ENCODE measurements at regions not wholly inside any gene's neighbourhood (a gene's known extent, or its start where the extent isn't known, plus 50 kb on each side); places are given as distances from the start of the nearest gene placed in this dataset.
"Not testable (repeated sequence)": the region's sequence is repeated elsewhere in the genome, so short reads cannot be mapped to it uniquely, and the experiment has no call there.

GRCh38 chr3:157902680-157903079 lies 203.5 kb downstream of the SHOX2 start:
- not testable (repeated sequence) for H3K27me3 ChIP-seq (ENCODE audit: control insufficient read depth, insufficient read depth, low read length); H3K4me1 ChIP-seq (ENCODE audit: control insufficient read depth, insufficient read depth, low read length); H3K9me3 ChIP-seq (ENCODE audit: control insufficient read depth, low read depth, low read length); H3K36me3 ChIP-seq (ENCODE audit: control insufficient read depth, insufficient read depth, low read length); DNase-seq; H3K4me3 ChIP-seq (ENCODE audit: low read length); H3K27ac ChIP-seq (ENCODE audit: low read length)
- 94% methylated on average over 2 of the region's 4 CpGs for WGBS (ENCODE audit: insufficient coverage, low lambda C conversion rate)

- H3K4me1 ChIP-seq (ENCODE audit: control insufficient read depth, insufficient read depth, low read length), result no peaks in the 10 kb centered on the region
- no peaks in the 10 kb centered on the region for H3K9me3 ChIP-seq (ENCODE audit: control insufficient read depth, low read depth, low read length)
- no peak overlapping the region for H3K27ac ChIP-seq (ENCODE audit: low read length)
- H3K27me3 ChIP-seq (ENCODE audit: control insufficient read depth, insufficient read depth, low read length), result no peaks in the 10 kb centered on the region
- DNase-seq, result no peak
- H3K4me3 ChIP-seq (ENCODE audit: low read length), result no peak overlapping the region
- no peaks in the 10 kb centered on the region for H3K36me3 ChIP-seq (ENCODE audit: control insufficient read depth, insufficient read depth, low read length)
- WGBS (ENCODE audit: insufficient coverage, low lambda C conversion rate), result no CpG with 5 or more reads among the region's 1 CpG
Measured at GRCh38 chr3:157888040-157888439, 218.2 kb downstream of the SHOX2 start.

- no peak overlapping the region for H3K4me3 ChIP-seq (ENCODE audit: low read length)
- no peak overlapping the region for H3K27ac ChIP-seq (ENCODE audit: low read length)
- no peaks in the 10 kb centered on the region for H3K27me3 ChIP-seq (ENCODE audit: control insufficient read depth, insufficient read depth, low read length)
- no peaks in the 10 kb centered on the region for H3K9me3 ChIP-seq (ENCODE audit: control insufficient read depth, low read depth, low read length)
- H3K36me3 ChIP-seq (ENCODE audit: control insufficient read depth, insufficient read depth, low read length), result no peaks in the 10 kb centered on the region
- no CpG with 5 or more reads among the region's 2 CpGs for WGBS (ENCODE audit: insufficient coverage, low lambda C conversion rate)
- H3K4me1 ChIP-seq (ENCODE audit: control insufficient read depth, insufficient read depth, low read length), result no peaks in the 10 kb centered on the region
- no peak for DNase-seq
Measured at GRCh38 chr3:157876556-157876955, 229.7 kb downstream of the SHOX2 start.

- DNase-seq, result no peak
- Histone ChIP-seq H3K36me3 (ENCODE audit: control insufficient read depth, insufficient read depth, low read length) (no peaks in the 10 kb centered on the region), H3K4me1 (ENCODE audit: control insufficient read depth, insufficient read depth, low read length) (no peaks in the 10 kb centered on the region), H3K27ac (ENCODE audit: low read length) (no peak overlapping the region), H3K4me3 (ENCODE audit: low read length) (no peak overlapping the region), H3K27me3 (ENCODE audit: control insufficient read depth, insufficient read depth, low read length) (no peaks in the 10 kb centered on the region), H3K9me3 (ENCODE audit: control insufficient read depth, low read depth, low read length) (no peaks in the 10 kb centered on the region)
- WGBS (ENCODE audit: insufficient coverage, low lambda C conversion rate), result no CpG with 5 or more reads among the region's 1 CpG
Measured at GRCh38 chr3:157872902-157873301, 233.3 kb downstream of the SHOX2 start.

GRCh38 chr3:157871838-157872460 lies 234.3 kb downstream of the SHOX2 start:
- no peak overlapping the region for H3K4me3 ChIP-seq (ENCODE audit: low read length)
- WGBS (ENCODE audit: insufficient coverage, low lambda C conversion rate), result no CpG with 5 or more reads among the region's 3 CpGs
- no peak for DNase-seq

GRCh38 chr3:157871248-157871647 lies 235.0 kb downstream of the SHOX2 start:
- no peaks in the 10 kb centered on the region for H3K4me1 ChIP-seq (ENCODE audit: control insufficient read depth, insufficient read depth, low read length)
- no peak overlapping the region for H3K27ac ChIP-seq (ENCODE audit: low read length)
- WGBS (ENCODE audit: insufficient coverage, low lambda C conversion rate), result 93% methylated on average over 3 of the region's 7 CpGs
- H3K4me3 ChIP-seq (ENCODE audit: low read length), result no peak overlapping the region
- no peak for DNase-seq
- H3K27me3 ChIP-seq (ENCODE audit: control insufficient read depth, insufficient read depth, low read length), result no peaks in the 10 kb centered on the region
- H3K9me3 ChIP-seq (ENCODE audit: control insufficient read depth, low read depth, low read length), result no peaks in the 10 kb centered on the region
- no peaks in the 10 kb centered on the region for H3K36me3 ChIP-seq (ENCODE audit: control insufficient read depth, insufficient read depth, low read length)

More at GRCh38 chr3:157871838-157872460, 234.3 kb downstream of the SHOX2 start:
- Histone ChIP-seq H3K9me3 (ENCODE audit: control insufficient read depth, low read depth, low read length) (no peaks in the 10 kb centered on the region), H3K4me1 (ENCODE audit: control insufficient read depth, insufficient read depth, low read length) (no peaks in the 10 kb centered on the region), H3K27me3 (ENCODE audit: control insufficient read depth, insufficient read depth, low read length) (no peaks in the 10 kb centered on the region), H3K36me3 (ENCODE audit: control insufficient read depth, insufficient read depth, low read length) (no peaks in the 10 kb centered on the region), H3K27ac (ENCODE audit: low read length) (no peak overlapping the region)

GRCh38 chr3:157868946-157869345 lies 237.3 kb downstream of the SHOX2 start:
- H3K4me3 ChIP-seq (ENCODE audit: low read length), result no peak overlapping the region
- no peaks in the 10 kb centered on the region for H3K36me3 ChIP-seq (ENCODE audit: control insufficient read depth, insufficient read depth, low read length)
- no peak overlapping the region for H3K27ac ChIP-seq (ENCODE audit: low read length)
- no peaks in the 10 kb centered on the region for H3K4me1 ChIP-seq (ENCODE audit: control insufficient read depth, insufficient read depth, low read length)
- H3K9me3 ChIP-seq (ENCODE audit: control insufficient read depth, low read depth, low read length), result no peaks in the 10 kb centered on the region
- no peaks in the 10 kb centered on the region for H3K27me3 ChIP-seq (ENCODE audit: control insufficient read depth, insufficient read depth, low read length)
- no peak for DNase-seq
- WGBS (ENCODE audit: insufficient coverage, low lambda C conversion rate), result no CpG with 5 or more reads among the region's 2 CpGs

- no peak for DNase-seq
- Histone ChIP-seq H3K9me3 (ENCODE audit: control insufficient read depth, low read depth, low read length) (no peaks in the 10 kb centered on the region), H3K4me3 (ENCODE audit: low read length) (no peak overlapping the region), H3K27ac (ENCODE audit: low read length) (no peak overlapping the region), H3K27me3 (ENCODE audit: control insufficient read depth, insufficient read depth, low read length) (no peaks in the 10 kb centered on the region), H3K36me3 (ENCODE audit: control insufficient read depth, insufficient read depth, low read length) (no peaks in the 10 kb centered on the region), H3K4me1 (ENCODE audit: control insufficient read depth, insufficient read depth, low read length) (no peaks in the 10 kb centered on the region)
- no CpG with 5 or more reads among the region's 1 CpG for WGBS (ENCODE audit: insufficient coverage, low lambda C conversion rate)
Measured at GRCh38 chr3:157868196-157868595, 238.0 kb downstream of the SHOX2 start.

GRCh38 chr3:157865352-157866000 lies 240.7 kb downstream of the SHOX2 start:
- Histone ChIP-seq H3K4me1 (ENCODE audit: control insufficient read depth, insufficient read depth, low read length) (no peaks in the 10 kb centered on the region), H3K27ac (ENCODE audit: low read length) (no peak overlapping the region), H3K9me3 (ENCODE audit: control insufficient read depth, low read depth, low read length) (no peaks in the 10 kb centered on the region), H3K36me3 (ENCODE audit: control insufficient read depth, insufficient read depth, low read length) (no peaks in the 10 kb centered on the region), H3K27me3 (ENCODE audit: control insufficient read depth, insufficient read depth, low read length) (no peaks in the 10 kb centered on the region), H3K4me3 (ENCODE audit: low read length) (no peak overlapping the region)
- no peak for DNase-seq
- WGBS (ENCODE audit: insufficient coverage, low lambda C conversion rate), result 80% methylated on average over 1 of the region's 9 CpGs

- 74% methylated on average over 2 of the region's 4 CpGs for whole genome bisulfite sequencing (ENCODE audit: insufficient coverage, low lambda C conversion rate)
- no peaks in the 10 kb centered on the region for H3K4me1 ChIP-seq (ENCODE audit: control insufficient read depth, insufficient read depth, low read length)
- DNase-seq, result no peak
- no peaks in the 10 kb centered on the region for H3K27me3 ChIP-seq (ENCODE audit: control insufficient read depth, insufficient read depth, low read length)
- no peaks in the 10 kb centered on the region for H3K9me3 ChIP-seq (ENCODE audit: control insufficient read depth, low read depth, low read length)
- H3K36me3 ChIP-seq (ENCODE audit: control insufficient read depth, insufficient read depth, low read length), result no peaks in the 10 kb centered on the region
- H3K4me3 ChIP-seq (ENCODE audit: low read length), result no peak overlapping the region
- H3K27ac ChIP-seq (ENCODE audit: low read length), result no peak overlapping the region
Measured at GRCh38 chr3:157861076-157861765, 245.0 kb downstream of the SHOX2 start.
